ENCODE measurements at regions not wholly inside any gene's neighbourhood (a gene's known extent, or its start where the extent isn't known, plus 50 kb on each side); places are given as distances from the start of the nearest gene placed in this dataset.

DNA sequence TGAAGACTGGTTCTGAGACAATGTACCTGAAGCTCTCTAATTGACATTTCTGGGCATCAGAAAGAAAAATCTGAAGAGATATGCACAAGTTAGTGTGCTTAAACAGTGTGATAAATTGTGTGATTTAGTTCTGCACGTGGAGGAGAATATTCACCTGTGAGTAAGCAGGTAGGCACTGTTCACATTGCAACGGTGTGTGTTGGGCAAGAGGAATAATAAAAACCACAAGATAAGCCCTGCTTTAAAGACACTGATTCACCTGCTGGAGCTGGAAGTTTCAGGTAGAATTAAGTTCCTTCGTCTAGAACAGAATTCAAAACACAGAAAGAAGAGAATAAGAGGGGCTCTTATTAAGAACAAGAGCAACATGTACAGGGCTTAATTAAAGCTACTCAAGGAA, 864.3 kb upstream of the SOX11 start:
- intact Hi-C loops (cut with micrococcal nuclease), result no loop called here

GRCh38 chr2:4828682-4829374, 863.4 kb upstream of the SOX11 start:
- intact Hi-C loops (cut with micrococcal nuclease), result no loop called here

DNA sequence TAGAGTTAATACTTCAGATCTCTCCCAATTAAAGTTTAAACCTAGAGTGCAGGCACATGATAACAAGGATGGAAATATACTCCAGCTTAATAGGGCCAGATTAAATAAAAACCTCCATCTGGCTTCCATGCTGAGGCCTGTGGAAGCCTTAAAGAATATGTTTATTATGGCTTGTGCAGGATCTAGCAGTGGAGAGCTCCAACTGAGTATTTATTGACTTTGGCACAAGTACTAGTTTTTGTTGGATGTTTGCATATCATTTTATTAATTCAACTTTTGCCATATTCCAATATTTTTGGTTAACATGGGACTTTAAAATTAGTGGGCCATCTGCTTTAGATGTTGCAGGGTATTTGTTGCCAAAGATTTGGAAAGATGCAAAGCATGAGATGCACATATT, 860.4 kb upstream of the SOX11 start:
- intact Hi-C loops (cut with micrococcal nuclease), result no loop called here

DNA sequence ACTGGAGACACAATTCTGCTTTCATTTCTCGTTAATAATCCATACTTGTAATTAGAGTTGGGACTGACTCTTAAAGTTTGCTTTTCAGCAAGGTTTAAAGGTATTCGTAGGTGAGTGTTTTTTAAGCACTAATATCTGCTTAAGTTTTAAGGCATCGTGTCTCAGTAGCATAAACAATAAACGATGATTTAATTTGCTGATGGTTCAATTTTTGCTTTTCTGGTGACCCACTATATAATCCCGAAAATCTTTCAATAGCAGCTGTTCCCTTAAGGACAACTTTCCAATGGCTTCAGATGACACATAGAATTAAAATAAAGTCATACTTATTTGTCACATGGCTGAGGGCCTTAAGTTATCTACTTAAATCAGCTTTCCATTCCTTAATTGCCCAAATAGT, 859.5 kb upstream of the SOX11 start:
- intact Hi-C loops (cut with micrococcal nuclease), result no loop called here

DNA sequence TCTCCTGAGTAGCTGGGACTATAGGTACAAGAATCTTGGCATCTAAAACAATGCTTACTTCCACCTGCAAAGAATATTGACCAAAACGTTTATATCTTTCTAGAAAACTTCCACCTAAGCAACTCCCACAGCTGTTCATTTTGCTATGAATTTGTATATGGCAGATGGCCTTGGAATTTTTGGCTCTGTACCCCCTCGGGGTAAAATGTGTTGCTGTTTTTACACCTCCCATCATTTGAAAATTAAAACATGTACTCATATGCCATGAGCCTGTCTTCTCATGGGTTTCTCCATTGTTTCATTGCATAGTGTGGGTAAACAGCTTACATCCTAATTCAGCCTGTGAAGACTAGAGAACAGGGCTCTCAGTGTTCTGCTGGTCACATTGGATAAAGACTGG, 853.6 kb upstream of the SOX11 start:
- intact Hi-C loops (cut with micrococcal nuclease), result no loop called here

GRCh38 chr2:4840791-4841190, 851.4 kb upstream of the SOX11 start:
- intact Hi-C loops (cut with micrococcal nuclease), result no loop called here

GRCh38 chr2:4844881-4845280, 847.3 kb upstream of the SOX11 start:
- intact Hi-C loops (cut with micrococcal nuclease), result no loop called here

DNA sequence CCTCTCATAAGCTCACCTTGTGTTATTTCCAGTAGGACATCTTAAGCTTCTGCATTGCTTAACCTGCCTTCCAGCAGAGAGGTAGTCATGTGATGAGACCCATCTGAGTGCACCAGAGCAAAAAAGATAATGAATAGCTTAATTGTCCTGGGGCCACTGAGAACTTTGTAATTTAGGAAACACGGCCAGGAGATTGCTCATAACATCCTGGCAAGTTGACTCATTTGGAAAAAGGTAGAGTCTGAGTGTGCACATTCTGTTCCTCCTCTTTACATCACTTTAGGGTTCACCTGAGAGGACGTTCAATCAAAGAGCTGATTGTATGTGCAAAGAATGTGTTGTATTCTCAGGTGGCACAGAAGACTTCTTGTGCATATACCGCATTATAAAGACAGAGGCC, 830.2 kb upstream of the SOX11 start:
- intact Hi-C loops (cut with micrococcal nuclease), result no loop called here

DNA sequence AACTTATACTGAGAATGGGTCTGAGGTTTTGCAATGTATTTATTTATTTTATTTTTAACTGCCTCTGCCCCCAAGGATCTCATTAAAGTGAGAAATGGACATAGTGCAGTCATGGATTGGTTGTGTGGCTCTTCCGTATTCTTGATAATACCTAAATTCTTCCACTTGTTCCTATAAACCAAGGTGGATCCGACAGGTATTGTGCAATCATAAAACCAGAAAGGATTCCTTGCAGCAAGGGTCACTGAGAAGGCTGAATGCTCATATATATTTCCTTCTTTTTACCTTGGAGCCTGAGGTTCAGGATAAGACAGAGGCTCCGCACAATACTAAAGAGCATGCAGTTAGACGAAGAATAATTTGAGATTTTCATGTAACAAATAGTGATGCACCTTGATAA, 826.0 kb upstream of the SOX11 start:
- intact Hi-C loops (cut with micrococcal nuclease), result no loop called here

- intact Hi-C loops (cut with micrococcal nuclease), result no loop called here
Measured at GRCh38 chr2:4868466-4868865, 823.7 kb upstream of the SOX11 start.

GRCh38 chr2:4869154-4869553, 823.0 kb upstream of the SOX11 start:
- intact Hi-C loops (cut with micrococcal nuclease), result no loop called here

DNA sequence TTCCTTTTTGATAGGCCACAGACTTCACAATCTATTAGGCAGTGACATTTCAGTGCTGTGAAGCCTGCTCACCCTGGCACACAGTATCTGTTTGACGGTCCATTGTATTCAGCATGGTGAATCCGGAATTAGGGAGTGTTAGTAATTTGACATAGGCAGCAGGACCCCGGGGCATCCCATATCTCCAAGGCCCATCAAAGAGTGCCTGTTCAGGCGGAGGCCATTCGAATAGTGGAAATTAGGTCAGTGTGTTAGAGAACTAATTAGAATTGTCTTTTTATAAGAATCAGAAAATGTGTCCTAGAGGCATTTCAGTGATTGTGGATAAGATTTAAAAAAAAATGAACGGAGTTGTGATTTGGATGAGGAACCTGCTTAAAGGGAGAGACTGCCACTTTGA, 818.8 kb upstream of the SOX11 start:
- intact Hi-C loops (cut with micrococcal nuclease), result no loop called here

DNA sequence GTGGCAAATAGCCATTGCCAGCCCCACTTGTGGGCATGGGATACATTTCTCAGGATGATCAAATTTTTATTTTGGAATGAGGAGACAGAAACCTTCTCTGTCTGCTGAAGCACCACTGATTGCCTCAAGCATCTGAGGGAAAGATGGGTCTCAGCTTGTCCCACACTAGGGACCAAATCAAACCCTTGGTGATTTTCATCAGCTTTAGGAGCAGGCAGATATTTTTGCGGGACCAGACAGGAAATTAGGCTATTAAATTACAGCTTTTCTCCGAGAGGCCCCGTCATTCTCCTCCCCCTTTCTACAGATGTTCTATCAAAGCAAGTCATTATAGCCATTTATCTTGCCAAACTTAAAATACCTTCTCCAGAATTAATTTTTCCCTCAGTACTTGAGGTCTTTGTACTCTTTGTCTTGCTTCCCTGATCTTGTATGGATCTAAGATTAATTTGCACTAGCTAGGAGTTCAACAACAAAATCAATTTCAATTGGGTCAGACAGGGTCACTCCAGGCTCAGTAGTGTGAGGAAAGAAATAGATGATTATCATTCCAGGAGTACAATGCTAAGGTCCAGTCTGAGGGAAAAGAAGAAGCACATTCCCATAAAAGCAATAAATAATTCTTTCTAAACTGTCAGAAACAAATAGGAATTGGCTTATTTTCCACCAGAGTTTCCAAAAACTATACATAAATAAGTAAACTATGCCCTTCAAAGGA, 818.1 kb upstream of the SOX11 start:
- intact Hi-C loops (cut with micrococcal nuclease), result no loop called here

DNA sequence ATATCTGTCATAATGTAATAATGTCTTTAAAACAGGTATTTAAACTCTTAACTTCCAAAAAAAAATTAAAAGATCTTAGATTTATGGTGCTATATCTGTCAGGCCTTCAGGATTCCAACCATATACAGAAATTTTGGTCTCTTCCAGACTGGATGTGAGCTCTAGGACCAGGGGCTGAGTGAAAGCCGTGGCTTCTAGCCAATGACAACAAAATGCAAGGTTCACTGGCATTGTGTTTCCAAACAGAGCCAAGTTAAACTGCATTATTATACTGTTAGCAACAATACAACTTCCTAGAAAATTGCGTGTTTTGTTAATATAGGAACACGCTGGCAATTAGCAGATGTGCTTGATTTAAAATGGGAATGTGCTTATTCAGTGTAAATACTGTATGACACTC, 809.8 kb upstream of the SOX11 start:
- intact Hi-C loops (cut with micrococcal nuclease), result no loop called here

GRCh38 chr2:4882941-4883340, 809.2 kb upstream of the SOX11 start:
- intact Hi-C loops (cut with micrococcal nuclease), result no loop called here

- intact Hi-C loops (cut with micrococcal nuclease), result no loop called here
Measured at GRCh38 chr2:4883375-4883774, 808.8 kb upstream of the SOX11 start.

DNA sequence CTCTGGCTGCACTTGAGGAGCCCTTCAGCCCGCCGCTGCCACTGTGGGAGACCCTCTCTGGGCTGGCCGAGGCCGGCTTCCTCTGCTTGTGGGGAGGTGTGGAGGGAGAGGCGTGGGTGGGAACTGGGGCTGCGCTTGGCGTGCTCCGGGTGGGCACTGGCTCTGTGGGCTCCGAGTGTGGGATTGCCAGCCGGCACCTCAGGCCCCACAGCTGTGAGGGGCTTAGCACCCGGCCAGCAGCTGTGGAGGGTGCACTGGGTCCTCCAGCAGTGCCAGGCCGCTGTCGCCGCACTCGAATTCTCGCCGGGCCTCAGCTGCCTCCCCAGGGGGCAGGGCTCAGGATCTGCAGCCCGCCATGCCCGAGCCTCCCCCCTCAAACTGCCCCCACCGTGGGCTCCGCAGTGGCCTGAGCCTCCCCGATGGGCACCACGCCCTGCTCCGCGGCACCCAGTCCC, 808.0 kb upstream of the SOX11 start:
- intact Hi-C loops (cut with micrococcal nuclease), result no loop called here

DNA sequence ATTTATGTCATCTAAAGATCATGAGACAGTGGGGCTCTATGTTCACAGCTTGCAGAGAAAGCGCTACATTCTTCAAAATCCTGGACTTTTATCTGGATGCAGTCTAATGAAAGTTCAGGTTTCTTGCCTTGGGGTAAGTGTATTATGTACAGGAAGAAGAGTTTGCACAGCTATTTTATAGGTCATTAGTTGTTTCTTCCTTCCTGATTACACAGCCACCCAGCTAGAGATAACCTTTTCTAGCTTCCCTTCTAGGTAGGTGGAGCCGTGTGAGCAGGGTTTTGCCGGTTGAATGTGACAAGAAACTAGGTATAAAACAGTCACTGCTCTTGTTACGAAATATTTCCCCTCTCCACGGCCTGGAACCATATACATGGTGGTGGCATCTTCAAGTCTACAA, 800.8 kb upstream of the SOX11 start:
- intact Hi-C loops (cut with micrococcal nuclease), result no loop called here

GRCh38 chr2:4895371-4895770, 796.8 kb upstream of the SOX11 start:
- intact Hi-C loops (cut with micrococcal nuclease), result no loop called here

- intact Hi-C loops (cut with micrococcal nuclease), result no loop called here
Measured at GRCh38 chr2:4898706-4899105, 793.5 kb upstream of the SOX11 start.

DNA sequence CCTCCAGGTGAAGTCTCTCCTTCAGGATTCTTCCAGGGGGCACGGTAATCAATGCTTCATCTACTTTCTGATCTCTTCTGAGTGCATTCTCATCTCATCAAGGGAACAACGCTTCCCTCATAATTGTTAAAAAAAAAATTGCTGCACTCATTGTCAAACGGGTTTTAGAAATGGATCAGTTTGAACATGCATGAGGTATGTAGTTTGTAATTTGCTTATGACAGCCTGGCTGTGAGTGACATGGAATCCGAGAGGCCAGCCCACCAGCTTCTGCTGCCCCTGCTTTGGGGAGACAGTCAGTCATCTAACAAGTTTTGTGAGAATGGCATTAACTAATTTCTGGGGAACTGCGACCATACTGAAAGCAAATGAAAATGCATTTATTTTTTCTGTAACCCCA, 791.9 kb upstream of the SOX11 start:
- intact Hi-C loops (cut with micrococcal nuclease), result no loop called here

GRCh38 chr2:4900861-4901770, 791.1 kb upstream of the SOX11 start:
- intact Hi-C loops (cut with micrococcal nuclease), result no loop called here
